ENCODE measurements at regions not wholly inside any gene's neighbourhood (a gene's known extent, or its start where the extent isn't known, plus 50 kb on each side); places are given as distances from the start of the nearest gene placed in this dataset.

- peak; percentile 96 for DNase-seq
These were observed 662.2 kb upstream of the ZNF608 start for GRCh38 chr5:125408448-125409233.

DNA sequence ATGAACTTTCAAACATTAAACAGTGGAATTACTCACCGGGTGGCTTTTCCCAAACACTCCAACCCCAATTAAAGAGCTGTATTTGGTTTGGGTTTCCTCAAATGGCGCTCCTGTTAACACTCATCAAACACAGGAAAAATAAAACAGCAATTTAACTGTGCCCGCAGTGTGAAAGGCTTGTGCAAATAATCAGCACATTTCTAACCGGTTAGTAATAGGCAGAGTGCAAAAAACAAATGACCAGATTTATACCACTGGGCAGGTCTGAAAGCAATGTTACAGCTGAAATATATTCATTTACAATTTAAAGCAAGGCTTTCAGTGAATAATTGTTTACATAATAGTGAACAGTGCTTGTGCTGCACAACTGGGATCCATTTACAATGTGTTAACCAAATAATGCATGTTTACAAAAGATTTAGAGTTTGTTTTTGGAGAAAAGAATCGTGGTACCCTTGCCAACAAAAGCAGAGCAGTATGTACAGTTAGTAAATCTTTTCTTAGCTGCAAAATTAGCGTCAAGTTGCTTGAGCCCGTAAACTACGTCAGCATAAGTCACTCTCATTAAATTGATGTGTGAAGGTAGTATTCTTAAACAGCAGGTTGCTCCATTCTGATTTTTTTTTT, 662.9 kb upstream of the ZNF608 start:
- DNase-seq, result peak; percentile 70

DNA sequence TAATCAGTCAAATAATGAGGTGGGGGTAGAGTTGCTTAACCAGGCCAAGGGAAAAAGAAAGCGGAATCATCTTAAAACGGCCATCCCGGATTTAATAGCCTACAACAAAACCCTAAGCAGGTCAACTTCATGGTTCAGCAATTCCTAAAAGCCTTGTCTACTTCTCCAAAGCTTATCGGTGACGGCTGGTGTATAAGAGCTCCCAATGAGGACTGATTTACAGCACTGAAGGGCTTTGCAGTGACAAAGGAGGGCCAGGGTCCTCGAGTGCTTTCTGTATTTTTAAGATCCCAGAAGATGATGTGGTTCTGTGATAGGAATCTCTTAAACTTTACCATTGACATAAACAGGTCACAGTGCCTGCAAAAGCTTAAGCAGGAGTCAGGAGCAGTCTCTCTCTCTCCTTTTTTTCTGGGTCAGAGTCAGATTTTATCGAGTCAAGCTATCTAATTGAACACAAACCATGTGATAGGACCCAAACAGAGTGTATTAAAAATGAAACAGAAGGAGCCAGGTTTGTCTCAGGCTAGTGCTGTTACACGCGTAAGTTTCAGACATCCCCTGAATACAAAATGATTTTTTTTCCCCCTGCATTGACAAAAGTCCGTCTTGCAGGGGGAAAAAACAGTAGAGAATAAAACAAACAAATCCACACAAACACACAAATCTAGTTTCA, 663.6 kb upstream of the ZNF608 start:
- DNase-seq, result no peak

DNA sequence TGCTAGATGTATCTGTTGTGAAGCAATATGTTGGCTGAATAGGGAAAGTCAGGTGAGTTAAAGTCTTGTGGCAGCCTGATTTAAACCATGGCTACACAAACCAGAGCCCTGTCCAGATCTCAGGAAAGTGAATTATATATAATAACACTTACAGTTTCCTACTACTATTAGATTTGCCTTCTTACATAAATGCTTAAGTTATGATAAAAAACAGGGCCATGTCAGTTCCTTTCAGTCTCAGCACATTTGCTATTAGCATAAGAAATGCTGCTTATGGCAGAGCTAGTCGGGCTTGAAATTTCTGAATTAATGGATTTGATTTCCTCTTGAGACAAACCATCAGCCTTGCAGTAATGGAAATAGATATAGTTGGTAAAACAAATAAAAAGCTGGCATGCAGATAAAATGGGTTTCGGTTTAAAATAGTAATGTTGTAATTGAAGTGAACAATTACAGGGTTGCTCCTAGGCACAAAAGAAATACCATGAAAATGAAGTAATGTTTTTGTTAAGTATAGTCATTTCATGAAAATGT, 664.2 kb upstream of the ZNF608 start:
- peak; percentile 69 for DNase-seq

GRCh38 chr5:125411071-125411743, 664.8 kb upstream of the ZNF608 start:
- peak; percentile 70 for DNase-seq

- no peak for DNase-seq
These were observed 665.5 kb upstream of the ZNF608 start for GRCh38 chr5:125411744-125412560.

DNA sequence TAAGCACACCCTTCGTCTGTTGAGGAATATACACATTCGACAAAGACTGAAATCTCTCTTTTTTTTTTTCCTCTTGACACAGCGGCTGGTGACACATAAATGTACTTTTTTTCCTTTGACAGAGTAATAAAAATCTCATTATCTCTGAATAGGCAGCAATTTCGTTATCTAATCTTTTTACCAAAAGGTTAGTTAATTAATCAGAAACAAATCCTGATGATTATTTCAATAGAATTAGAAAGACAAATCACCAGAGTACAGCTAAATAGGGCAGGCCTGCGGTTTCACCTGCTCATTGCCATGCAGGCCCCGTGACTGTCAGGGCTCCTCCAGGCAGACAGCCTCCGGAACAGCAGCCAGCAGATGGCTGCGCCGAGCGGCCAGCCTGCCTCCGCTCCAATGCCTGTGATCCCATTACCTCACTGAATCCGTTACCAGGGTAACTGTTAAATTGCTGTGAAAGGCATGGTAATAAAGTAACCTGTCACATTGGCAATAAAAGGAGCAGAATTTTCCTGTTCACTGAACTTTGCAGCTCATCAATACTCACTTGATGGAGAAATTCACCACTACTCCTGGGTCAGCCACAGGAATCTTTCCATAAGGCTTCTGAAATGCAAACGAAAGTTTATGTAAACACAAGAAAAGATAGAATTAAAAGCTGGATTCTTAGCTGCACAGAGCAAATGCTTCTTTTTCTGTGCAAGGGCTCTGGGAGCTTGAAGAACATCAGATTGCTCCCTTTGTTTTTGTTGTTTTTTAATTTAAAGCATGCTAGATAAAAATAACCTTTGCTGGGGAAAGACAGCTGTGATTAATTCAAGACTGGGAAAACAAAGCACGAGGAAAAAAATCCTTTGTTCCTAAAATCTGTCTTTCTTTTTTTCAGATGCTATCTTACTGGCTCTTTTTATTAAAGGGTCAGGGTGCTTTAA, 666.4 kb upstream of the ZNF608 start:
- DNase-seq, result peak; percentile 80

GRCh38 chr5:125413496-125414274, 667.2 kb upstream of the ZNF608 start:
- no peak for DNase-seq

- no peak for DNase-seq
These were observed 668.7 kb upstream of the ZNF608 start for GRCh38 chr5:125415126-125415525.

- no peak for DNase-seq
These were observed 669.6 kb upstream of the ZNF608 start for GRCh38 chr5:125416055-125416454.

GRCh38 chr5:125421006-125421405, 674.6 kb upstream of the ZNF608 start:
- DNase-seq, result no peak

DNA sequence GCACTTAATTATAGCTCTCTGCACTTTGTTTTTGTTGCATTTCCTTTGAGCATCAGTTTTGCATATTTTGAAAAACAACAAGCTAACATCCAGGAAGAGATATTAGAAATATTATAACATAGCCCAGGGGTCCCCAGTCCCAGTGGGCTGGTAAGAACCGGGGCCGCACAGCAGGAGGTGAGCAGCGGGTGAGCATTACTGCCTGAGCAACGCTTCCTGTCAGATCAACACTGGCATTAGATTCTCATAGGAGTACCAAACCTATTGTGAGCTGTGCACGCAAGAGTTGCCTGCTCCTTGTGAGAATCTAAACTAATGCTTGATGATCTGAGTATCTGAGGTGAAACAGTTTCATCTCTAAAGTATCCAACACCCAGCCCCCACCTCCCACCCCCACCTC, 675.9 kb upstream of the ZNF608 start:
- DNase-seq, result no peak

DNA sequence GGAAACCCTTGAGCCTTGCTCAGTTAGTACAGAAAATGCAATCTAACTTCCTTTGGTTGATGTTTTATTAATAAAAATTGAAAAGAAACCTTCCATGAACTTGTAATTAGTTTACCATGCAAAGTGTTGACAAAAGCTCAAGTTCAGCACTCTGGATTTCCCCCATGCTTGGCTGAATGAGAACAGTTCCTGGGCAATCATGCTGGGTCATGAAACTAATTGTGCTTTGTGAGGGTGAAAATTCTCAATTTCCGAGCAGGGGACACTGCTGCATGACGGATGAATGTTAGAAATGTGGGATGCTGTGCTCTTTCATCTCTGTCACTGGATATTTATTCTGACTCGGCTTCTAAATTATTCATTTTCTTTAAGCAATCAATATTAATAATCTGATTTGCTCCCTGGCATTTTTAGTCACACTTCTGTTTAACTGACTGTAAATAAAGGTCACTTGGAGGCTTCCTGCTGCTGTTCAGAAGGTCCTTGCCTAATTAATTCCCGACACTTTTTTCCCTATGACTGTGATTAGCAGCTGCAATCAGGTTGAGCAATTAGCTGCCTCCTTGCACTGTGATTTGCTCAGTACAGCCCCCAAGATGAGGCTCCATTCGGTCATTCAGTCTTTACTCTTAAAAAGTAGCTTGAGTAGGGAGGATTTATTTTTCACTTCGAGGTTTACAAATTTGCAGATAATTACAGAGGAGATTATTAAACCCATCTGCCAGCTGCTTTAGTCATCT, 678.1 kb upstream of the ZNF608 start:
- DNase-seq, result no peak

GRCh38 chr5:125429498-125429897, 683.1 kb upstream of the ZNF608 start:
- DNase-seq, result no peak

DNA sequence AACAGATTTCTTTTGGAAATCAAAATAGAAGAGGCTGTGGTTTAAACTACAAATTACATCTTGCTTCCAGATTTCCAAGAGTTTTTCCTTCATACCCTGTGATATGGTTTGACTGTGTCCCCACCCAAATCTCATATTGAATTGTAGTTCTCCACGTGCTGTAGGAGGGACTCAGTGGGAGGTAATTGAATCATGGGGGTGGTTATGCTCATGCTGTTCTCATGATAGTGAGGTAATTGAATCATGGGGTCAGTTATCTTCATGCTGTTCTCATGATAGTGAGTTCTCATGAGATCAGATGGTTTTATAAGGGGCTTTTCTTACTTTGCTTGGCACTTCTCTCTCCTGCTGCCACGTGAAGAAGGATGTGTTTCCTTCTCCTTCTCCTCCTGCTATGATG, 687.0 kb upstream of the ZNF608 start:
- no peak for DNase-seq

GRCh38 chr5:125439243-125439642, 692.8 kb upstream of the ZNF608 start:
- DNase-seq, result no peak

DNA sequence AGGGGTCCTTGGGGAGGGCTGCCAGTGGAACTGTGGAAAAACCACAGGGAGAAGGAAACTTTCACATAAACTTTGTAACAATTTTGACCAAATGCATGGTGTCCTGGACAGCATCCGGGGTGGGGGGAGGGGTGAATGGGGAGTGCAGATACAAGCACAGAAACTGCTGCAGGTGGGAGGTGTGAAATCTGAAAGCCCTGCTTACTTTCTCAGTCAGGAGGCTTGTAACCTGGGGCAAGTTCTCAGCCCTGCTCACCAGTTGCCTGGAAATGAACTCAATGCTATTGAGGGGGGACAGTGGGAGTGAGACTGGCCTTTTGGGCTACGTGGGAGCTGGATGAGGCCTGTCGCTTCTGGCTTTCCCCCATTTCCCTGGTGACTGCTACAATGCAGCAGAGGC, 694.5 kb upstream of the ZNF608 start:
- no peak for DNase-seq

DNA sequence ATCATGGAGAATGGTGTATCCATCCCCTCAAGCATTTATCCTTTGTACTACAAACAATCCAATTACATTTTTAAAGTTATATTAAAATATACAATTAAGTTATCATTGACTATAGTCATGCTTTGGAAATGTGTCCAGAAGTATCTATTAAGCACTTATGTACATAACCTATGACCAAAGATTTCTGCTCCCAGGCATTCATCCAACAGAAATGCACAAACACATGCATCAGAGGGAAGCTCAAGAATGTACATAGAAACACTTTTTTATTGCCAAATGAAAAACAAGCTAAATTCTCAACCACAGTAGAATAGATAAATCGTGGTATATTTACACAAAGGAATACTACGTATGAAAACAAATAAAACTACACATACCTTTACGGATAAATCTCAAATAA, 700.5 kb upstream of the ZNF608 start:
- DNase-seq, result peak; percentile 58

- peak; percentile 50 for DNase-seq
These were observed 704.3 kb upstream of the ZNF608 start for GRCh38 chr5:125450771-125451170.

DNA sequence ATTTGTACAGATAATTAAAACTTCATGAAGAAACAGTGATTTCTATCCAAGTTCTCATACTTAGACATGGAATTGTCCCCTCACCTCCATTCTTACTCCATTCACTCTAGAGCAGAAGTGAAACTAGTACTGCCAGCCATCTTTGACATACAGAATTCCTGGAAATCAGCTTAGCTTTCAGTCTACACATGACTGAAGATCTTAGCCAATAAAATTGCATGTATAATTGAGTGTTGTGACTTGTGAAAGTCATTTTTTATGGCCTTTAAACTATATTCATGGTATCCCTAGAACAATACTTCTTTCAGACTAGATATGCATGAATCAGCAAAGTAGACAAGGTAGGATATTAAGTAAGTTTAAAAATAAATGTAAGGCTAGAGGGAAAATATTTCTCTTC, 705.2 kb upstream of the ZNF608 start:
- DNase-seq, result no peak

Data from fibroblast of upper back skin (primary cell).